ENCODE measurements at regions not wholly inside any gene's neighbourhood (a gene's known extent, or its start where the extent isn't known, plus 50 kb on each side); places are given as distances from the start of the nearest gene placed in this dataset.
"Not testable (repeated sequence)": the region's sequence is repeated elsewhere in the genome, so short reads cannot be mapped to it uniquely, and the experiment has no call there.

DNA sequence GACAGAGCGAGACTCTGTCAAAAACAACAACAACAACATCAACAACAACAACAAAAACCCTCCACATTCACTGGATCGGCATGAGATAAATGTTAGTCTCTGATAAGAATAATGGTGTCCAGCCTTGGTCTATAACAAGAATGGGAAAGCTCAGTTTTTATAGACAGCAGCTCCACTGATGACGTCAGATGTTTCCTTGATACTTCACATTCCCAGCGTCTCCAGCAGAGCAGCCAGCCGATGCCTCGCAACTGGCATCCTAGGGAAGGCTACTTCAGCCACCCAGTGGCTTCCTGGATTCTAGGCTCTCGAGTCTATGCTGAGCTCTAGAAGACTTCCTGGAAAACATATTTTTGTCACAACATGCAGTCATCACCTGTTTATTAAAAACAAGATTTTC, 271.4 kb upstream of the SMIM21 start:
- H3K4me3 ChIP-seq (replicated peaks in 1 of 2; ENCODE audit: low read depth in 2 of 2, low read length in 2 of 2) = no peak overlapping the region
- DNase-seq (ENCODE audit: low read depth in 2 of 2) = no peak
- TF ChIP-seq, protein P1, sequence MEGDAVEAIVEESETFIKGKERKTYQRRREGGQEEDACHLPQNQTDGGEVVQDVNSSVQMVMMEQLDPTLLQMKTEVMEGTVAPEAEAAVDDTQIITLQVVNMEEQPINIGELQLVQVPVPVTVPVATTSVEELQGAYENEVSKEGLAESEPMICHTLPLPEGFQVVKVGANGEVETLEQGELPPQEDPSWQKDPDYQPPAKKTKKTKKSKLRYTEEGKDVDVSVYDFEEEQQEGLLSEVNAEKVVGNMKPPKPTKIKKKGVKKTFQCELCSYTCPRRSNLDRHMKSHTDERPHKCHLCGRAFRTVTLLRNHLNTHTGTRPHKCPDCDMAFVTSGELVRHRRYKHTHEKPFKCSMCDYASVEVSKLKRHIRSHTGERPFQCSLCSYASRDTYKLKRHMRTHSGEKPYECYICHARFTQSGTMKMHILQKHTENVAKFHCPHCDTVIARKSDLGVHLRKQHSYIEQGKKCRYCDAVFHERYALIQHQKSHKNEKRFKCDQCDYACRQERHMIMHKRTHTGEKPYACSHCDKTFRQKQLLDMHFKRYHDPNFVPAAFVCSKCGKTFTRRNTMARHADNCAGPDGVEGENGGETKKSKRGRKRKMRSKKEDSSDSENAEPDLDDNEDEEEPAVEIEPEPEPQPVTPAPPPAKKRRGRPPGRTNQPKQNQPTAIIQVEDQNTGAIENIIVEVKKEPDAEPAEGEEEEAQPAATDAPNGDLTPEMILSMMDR (IDR thresholded peaks at IDR 0.05; ENCODE audit: low read depth, low read length) = no peak

DNA sequence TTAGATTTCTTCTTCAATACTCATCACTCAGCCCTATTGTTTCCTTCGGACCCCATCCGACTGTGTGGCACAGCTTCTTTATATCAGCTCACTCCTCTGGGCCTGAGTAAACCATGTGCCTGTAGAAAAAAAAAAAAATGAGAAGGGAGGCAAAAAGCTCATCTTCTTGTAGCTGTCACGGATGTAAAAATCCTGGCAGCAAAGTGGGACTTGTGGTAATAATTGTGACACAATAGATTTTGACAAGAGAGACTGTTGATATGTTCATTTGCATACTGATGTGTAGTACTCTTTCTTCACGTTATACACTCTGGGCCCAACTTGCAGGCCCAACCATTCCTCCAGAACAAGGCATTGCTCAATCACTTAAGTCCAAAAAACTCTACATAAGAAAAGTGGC, 270.0 kb upstream of the SMIM21 start:
- no peak overlapping the region for H3K4me3 ChIP-seq (replicated peaks in 1 of 2; ENCODE audit: low read depth in 2 of 2, low read length in 2 of 2)
- DNase-seq (ENCODE audit: low read depth in 2 of 2) = no peak
- TF ChIP-seq, protein P1 (IDR thresholded peaks at IDR 0.05; ENCODE audit: low read depth, low read length) = no peak

DNA sequence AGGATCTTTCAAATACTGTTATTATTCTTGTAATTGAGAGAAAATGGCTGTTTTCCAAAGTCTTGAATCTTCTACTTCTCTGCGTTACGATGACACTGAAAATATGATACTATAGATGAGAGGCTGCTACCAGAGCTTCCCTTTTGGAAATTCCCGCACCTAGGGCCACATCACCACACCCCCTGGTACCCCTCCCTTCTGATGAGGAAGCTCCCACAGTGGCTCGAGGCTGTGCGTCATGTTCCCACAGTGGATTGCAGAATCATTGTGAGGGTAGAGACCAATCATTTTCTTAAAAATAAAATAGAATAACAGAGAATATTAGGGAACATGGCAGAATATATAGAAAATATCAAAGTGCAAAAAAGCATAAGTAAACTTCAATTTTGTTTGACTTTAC, 268.9 kb upstream of the SMIM21 start:
- no peak overlapping the region for H3K4me3 ChIP-seq (replicated peaks in 1 of 2; ENCODE audit: low read depth in 2 of 2, low read length in 2 of 2)
- TF ChIP-seq, protein P1 (IDR thresholded peaks at IDR 0.05; ENCODE audit: low read depth, low read length) = no peak
- DNase-seq (ENCODE audit: low read depth in 2 of 2) = no peak

DNA sequence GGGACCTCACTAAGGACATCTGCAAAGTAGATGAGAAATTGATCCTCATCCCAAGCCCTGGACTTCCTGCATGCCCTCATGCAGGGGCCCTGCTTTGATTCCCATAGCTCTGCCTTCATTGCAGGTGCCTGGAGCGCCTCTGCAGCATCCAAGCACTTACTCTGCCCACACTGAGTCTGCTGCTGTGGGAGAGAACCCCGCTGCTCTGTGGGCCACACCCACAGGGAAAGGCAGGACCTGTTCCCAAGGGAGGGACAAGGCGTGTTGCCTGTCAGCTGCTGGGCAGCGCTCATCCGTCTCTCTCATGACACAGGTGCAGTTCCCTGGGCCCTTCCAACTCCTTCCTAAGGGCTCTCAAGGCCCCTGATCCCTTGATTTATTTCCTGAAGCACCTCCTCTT, 266.8 kb upstream of the SMIM21 start:
- TF ChIP-seq, protein P1 (IDR thresholded peaks at IDR 0.05; ENCODE audit: low read depth, low read length) = no peak
- no peak overlapping the region for H3K4me3 ChIP-seq (replicated peaks in 1 of 2; ENCODE audit: low read depth in 2 of 2, low read length in 2 of 2)
- DNase-seq (ENCODE audit: low read depth in 2 of 2) = no peak

DNA sequence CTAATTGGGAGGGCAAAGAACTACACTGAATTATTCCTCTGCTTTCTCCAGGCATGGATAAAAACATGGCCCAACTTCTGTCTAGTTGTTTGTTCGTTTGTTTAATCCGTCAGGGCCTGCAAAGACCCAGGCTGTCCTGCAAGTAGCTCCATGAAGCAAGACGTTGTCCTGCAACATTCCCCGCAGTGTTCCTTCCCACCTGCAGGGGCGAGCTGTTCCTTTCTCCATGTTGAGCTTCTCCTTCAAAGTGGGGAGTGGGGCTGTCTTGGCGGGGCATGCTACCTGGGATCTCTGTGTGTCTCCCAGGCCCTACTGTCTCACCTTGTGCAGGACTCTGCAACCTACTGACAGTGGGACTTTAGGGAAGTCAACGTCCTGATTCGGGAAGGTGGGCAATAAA, 264.0 kb upstream of the SMIM21 start:
- TF ChIP-seq, protein P1 (IDR thresholded peaks at IDR 0.05; ENCODE audit: low read depth, low read length) = no peak

DNA sequence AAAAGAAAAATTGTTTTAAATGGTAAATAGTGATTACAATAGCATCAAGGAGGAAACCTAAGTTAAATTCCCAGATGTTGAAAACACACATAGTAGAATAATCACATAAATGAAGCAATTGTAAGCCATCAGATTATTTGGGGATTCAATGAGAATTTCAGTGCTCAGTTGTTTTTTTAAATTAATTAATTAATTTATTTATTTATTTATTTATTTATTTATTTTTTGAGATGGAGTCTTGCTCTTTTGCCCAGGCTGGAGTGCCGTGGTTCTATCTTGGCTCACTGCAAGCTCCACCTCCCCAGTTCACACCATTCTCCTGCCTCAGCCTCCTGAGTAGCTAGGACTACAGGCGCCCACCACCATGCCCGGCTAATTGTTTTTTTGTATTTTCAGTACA, 262.8 kb upstream of the SMIM21 start:
- not testable (repeated sequence) for H3K4me3 ChIP-seq (replicated peaks in 1 of 2; ENCODE audit: low read depth in 2 of 2, low read length in 2 of 2); DNase-seq (ENCODE audit: low read depth in 2 of 2)

More for the DNA sequence above, 264.0 kb upstream of the SMIM21 start:
- H3K4me3 ChIP-seq (replicated peaks in 1 of 2; ENCODE audit: low read depth in 2 of 2, low read length in 2 of 2) = no peak overlapping the region
- DNase-seq (ENCODE audit: low read depth in 2 of 2) = no peak

DNA sequence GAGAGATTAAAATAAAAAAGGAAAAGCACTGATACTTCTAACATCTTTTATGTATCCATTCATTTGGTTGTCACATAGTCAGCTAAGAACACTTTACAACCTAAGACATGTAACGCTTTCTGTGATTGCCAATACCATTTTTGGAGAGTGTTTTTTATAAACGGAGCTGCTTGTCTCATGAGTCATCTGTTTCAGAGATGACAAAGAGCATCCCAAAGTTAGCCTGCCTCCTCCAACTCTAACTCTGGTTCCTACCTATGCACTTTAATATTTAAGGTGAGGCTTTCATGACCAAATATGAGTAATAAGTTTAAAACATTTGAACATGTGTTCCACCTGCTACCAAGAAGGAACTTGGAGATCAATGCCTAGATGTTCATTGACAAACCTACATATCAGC, 260.1 kb upstream of the SMIM21 start:
- TF ChIP-seq, protein P1 (IDR thresholded peaks at IDR 0.05; ENCODE audit: low read depth, low read length) = no peak
- DNase-seq (ENCODE audit: low read depth in 2 of 2) = no peak
- no peak overlapping the region for H3K4me3 ChIP-seq (replicated peaks in 1 of 2; ENCODE audit: low read depth in 2 of 2, low read length in 2 of 2)
